GM23338 (cell line): ENCODE measurements at regions not wholly inside any gene's neighbourhood (a gene's known extent, or its start where the extent isn't known, plus 50 kb on each side); places are given as distances from the start of the nearest gene placed in this dataset.

ENCODE experiments used
- ATAC-seq: fragments of 200-7000 bp; cut with Tn5 transposase; 3 replicates; pipeline ENCODE4 v1.9.1; 2020
- DNase-seq: peaks from one replicate; pipeline ENCODE4 v3.0.0-alpha.2; 2015; ENCODE audit warnings: low spot score
- H2AFZ ChIP-seq: fragments of 200-600 bp; sonication (generic); 2 replicates; pipeline ENCODE4 v1.8.0; 2016; ENCODE audit warnings: antibody characterized with exemption, mild to moderate bottlenecking, moderate library complexity
- H3F3A ChIP-seq: fragments of 200-600 bp; sonication (generic); replicated peaks from 2 replicates; pipeline ENCODE4 v1.8.0; 2017; ENCODE audit warnings: antibody characterized with exemption, mixed run types, low read depth
- H3K27ac ChIP-seq: fragments of 200-600 bp; sonication (generic); 2 replicates; pipeline ENCODE4 v1.6.1; 2016; ENCODE audit warnings: low read depth
- H3K27me3 ChIP-seq: fragments of 200-600 bp; sonication (generic); 2 replicates; pipeline ENCODE4 v1.8.0; 2016; ENCODE audit warnings: mild to moderate bottlenecking, mixed run types, moderate library complexity; ENCODE audit not compliant: insufficient read depth
- H3K36me3 ChIP-seq: fragments of 200-600 bp; sonication (generic); 2 replicates; pipeline ENCODE4 v1.8.0; 2016; ENCODE audit warnings: mild to moderate bottlenecking; ENCODE audit not compliant: insufficient read depth
- H3K4me1 ChIP-seq: fragments of 200-600 bp; sonication (generic); 2 replicates; pipeline ENCODE4 v1.8.0; 2016; ENCODE audit warnings: mild to moderate bottlenecking, moderate library complexity; ENCODE audit not compliant: insufficient read depth
- H3K4me2 ChIP-seq: fragments of 200-600 bp; sonication (generic); 2 replicates; pipeline ENCODE4 v1.7.1; 2017; ENCODE audit warnings: mixed run types
- H3K4me3 ChIP-seq: fragments of 200-600 bp; sonication (generic); 2 replicates; pipeline ENCODE4 v1.6.1; 2016; ENCODE audit warnings: mixed run types
- H3K79me2 ChIP-seq: fragments of 200-600 bp; sonication (generic); replicated peaks from 2 replicates; pipeline ENCODE4 v1.8.0; 2017; ENCODE audit warnings: mild to moderate bottlenecking; ENCODE audit not compliant: insufficient read depth
- H3K9me2 ChIP-seq: fragments of 200-600 bp; sonication (generic); 2 replicates; pipeline ENCODE4 v1.8.0; 2017; ENCODE audit not compliant: insufficient read depth
- H4K20me1 ChIP-seq: fragments of 200-600 bp; sonication (generic); replicated peaks from 2 replicates; pipeline ENCODE4 v1.8.0; 2017; ENCODE audit warnings: mild to moderate bottlenecking; ENCODE audit not compliant: insufficient read depth
- H3K27ac Mint-ChIP-seq: 2 replicates; pipeline ENCODE4 v1.8.0; 2020; ENCODE audit warnings: inconsistent platforms, mild to moderate bottlenecking, moderate library complexity, mixed read lengths
- H3K27me3 Mint-ChIP-seq: 3 replicates; pipeline ENCODE4 v1.8.0; 2022; ENCODE audit warnings: low read depth, mild to moderate bottlenecking, moderate library complexity, mixed read lengths, inconsistent platforms; ENCODE audit not compliant: insufficient read depth, poor library complexity
- H3K36me3 Mint-ChIP-seq: 3 replicates; pipeline ENCODE4 v1.8.0; 2021; ENCODE audit warnings: low read depth, mild to moderate bottlenecking, inconsistent platforms, moderate library complexity, mixed read lengths
- H3K4me1 Mint-ChIP-seq: 3 replicates; pipeline ENCODE4 v1.8.0; 2020; ENCODE audit warnings: mild to moderate bottlenecking, inconsistent platforms, mixed read lengths
- H3K4me3 Mint-ChIP-seq: 3 replicates; pipeline ENCODE4 v1.8.0; 2021; ENCODE audit warnings: moderate library complexity, mild to moderate bottlenecking, inconsistent platforms, mixed read lengths
- H3K9me3 Mint-ChIP-seq: 3 replicates; pipeline ENCODE4 v1.8.0; 2020; ENCODE audit warnings: moderate library complexity, mild to moderate bottlenecking, inconsistent platforms, mixed read lengths
- CREB1 ChIP-seq: fragments of 250-450 bp; sonication (Bioruptor Pico); IDR thresholded peaks from 2 replicates; pipeline ENCODE4 v1.5.0; 2020; ENCODE audit warnings: low read depth, mild to moderate bottlenecking, moderate library complexity
- EZH2 ChIP-seq: fragments of 200-600 bp; sonication (generic); IDR thresholded peaks from one replicate; pipeline ENCODE4 v1.8.0; 2017; ENCODE audit warnings: antibody characterized with exemption, mild to moderate bottlenecking, low read depth; ENCODE audit not compliant: unreplicated experiment
- EZH2phosphoT487 ChIP-seq: fragments of 200-600 bp; sonication (generic); IDR thresholded peaks from one replicate; pipeline ENCODE4 v1.8.1; 2018; ENCODE audit warnings: antibody characterized with exemption; ENCODE audit not compliant: unreplicated experiment
- JUNB ChIP-seq: IDR thresholded peaks from one replicate; pipeline ENCODE4 v1.6.1; 2016; ENCODE audit warnings: antibody characterized with exemption; ENCODE audit not compliant: unreplicated experiment
- NANOG ChIP-seq: IDR thresholded peaks from 2 replicates; pipeline ENCODE4 v1.6.1; 2016; ENCODE audit warnings: antibody characterized with exemption, borderline replicate concordance
- POLR2AphosphoS5 ChIP-seq: IDR thresholded peaks from 2 replicates; pipeline ENCODE4 v1.6.1; 2016; ENCODE audit warnings: antibody characterized with exemption, low read depth
- STAT1 ChIP-seq: IDR thresholded peaks from one replicate; pipeline ENCODE4 v1.6.1; 2016; ENCODE audit warnings: antibody characterized with exemption; ENCODE audit not compliant: unreplicated experiment
- ZNF114 ChIP-seq: fragments of 250-450 bp; sonication (Bioruptor Pico); IDR thresholded peaks from 2 replicates; pipeline ENCODE4 v1.5.0; 2020; ENCODE audit warnings: mild to moderate bottlenecking, moderate library complexity
- ZNF331 ChIP-seq: fragments of 250-450 bp; sonication (Bioruptor Pico); IDR thresholded peaks from 2 replicates; pipeline ENCODE4 v1.5.0; 2020; ENCODE audit warnings: low read depth, mild to moderate bottlenecking, moderate library complexity
- TF ChIP-seq, protein P1 (sequence below): IDR thresholded peaks from one replicate; pipeline ENCODE4 v1.6.1; 2018; ENCODE audit warnings: antibody characterized with exemption; ENCODE audit not compliant: unreplicated experiment
- TF ChIP-seq, protein P2 (sequence below), 2 experiments: fragments of 200-600 bp in 1 of 2; sonication (generic) in 1 of 2; conservative IDR thresholded peaks; 2 replicates each; pipeline versions ENCODE4 v1.5.1 to v1.6.1; 2016 to 2017; ENCODE audit warnings: antibody characterized with exemption in 2 of 2, low read depth in 2 of 2, mild to moderate bottlenecking in 2 of 2, moderate library complexity in 1 of 2
- TF ChIP-seq, protein P3 (sequence below): fragments of 250-450 bp; sonication (Bioruptor Pico); IDR thresholded peaks from 2 replicates; pipeline ENCODE4 v1.5.0; 2020; ENCODE audit warnings: mild to moderate bottlenecking, moderate library complexity
- TF ChIP-seq, protein P4 (sequence below): IDR thresholded peaks from 2 replicates; pipeline ENCODE4 v1.6.1; 2016; ENCODE audit warnings: antibody characterized with exemption

DNA sequence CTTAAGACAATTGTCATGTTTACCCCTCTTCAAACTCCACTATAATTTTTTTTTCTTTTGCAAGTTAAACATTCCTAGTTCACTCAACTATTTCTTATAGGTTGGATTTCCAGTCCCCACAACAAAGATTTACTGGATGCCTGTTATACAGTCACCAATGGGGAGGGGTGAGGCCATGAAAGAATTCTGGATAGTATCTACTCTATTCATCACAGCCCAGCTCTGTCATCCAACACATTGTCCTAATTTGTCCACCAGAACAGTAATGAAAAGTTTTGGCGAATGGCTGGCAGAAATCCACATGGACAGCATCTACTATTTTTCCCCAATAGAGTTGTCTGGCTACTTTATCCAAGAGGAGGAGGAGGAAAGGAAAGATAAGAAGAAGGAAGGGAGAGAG is 192.7 kb upstream of the S100G start:
- Histone ChIP-seq H4K20me1 (no peaks in the 10 kb centered on the region), H3K4me3 (no peak overlapping the region), H3K79me2 (no peaks in the 10 kb centered on the region), H3K27me3 (no peaks in the 10 kb centered on the region), H3F3A (no peaks in the 10 kb centered on the region), H3K36me3 (no peaks in the 10 kb centered on the region), H3K4me2 (no peak overlapping the region), H3K9me2 (no peaks in the 10 kb centered on the region), H3K27ac (no peak overlapping the region), H3K4me1 (no peaks in the 10 kb centered on the region), H2AFZ (no peak overlapping the region)
- Mint-ChIP-seq H3K27me3 (no peaks in the 10 kb centered on the region), H3K4me3 (no peak overlapping the region), H3K9me3 (no peaks in the 10 kb centered on the region; the same call in 1 of the 3 replicates), H3K4me1 (peaks cover 7% of the 10 kb centered on the region; the same call in 1 of the 3 replicates), H3K27ac (no peak overlapping the region), H3K36me3 (peaks cover 2% of the 10 kb centered on the region; the same call in 1 of the 3 replicates)
- TF ChIP-seq, protein P1, sequence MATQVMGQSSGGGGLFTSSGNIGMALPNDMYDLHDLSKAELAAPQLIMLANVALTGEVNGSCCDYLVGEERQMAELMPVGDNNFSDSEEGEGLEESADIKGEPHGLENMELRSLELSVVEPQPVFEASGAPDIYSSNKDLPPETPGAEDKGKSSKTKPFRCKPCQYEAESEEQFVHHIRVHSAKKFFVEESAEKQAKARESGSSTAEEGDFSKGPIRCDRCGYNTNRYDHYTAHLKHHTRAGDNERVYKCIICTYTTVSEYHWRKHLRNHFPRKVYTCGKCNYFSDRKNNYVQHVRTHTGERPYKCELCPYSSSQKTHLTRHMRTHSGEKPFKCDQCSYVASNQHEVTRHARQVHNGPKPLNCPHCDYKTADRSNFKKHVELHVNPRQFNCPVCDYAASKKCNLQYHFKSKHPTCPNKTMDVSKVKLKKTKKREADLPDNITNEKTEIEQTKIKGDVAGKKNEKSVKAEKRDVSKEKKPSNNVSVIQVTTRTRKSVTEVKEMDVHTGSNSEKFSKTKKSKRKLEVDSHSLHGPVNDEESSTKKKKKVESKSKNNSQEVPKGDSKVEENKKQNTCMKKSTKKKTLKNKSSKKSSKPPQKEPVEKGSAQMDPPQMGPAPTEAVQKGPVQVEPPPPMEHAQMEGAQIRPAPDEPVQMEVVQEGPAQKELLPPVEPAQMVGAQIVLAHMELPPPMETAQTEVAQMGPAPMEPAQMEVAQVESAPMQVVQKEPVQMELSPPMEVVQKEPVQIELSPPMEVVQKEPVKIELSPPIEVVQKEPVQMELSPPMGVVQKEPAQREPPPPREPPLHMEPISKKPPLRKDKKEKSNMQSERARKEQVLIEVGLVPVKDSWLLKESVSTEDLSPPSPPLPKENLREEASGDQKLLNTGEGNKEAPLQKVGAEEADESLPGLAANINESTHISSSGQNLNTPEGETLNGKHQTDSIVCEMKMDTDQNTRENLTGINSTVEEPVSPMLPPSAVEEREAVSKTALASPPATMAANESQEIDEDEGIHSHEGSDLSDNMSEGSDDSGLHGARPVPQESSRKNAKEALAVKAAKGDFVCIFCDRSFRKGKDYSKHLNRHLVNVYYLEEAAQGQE, result no peak
- TF ChIP-seq CREB1 (no peak), STAT1 (no peak), ZNF114 (no peak), JUNB (no peak), EZH2 (no peak), ZNF331 (CRISPR knock-in tag) (no peak), POLR2AphosphoS5 (no peak), NANOG (no peak), EZH2phosphoT487 (no peak)
- TF ChIP-seq, protein P2, sequence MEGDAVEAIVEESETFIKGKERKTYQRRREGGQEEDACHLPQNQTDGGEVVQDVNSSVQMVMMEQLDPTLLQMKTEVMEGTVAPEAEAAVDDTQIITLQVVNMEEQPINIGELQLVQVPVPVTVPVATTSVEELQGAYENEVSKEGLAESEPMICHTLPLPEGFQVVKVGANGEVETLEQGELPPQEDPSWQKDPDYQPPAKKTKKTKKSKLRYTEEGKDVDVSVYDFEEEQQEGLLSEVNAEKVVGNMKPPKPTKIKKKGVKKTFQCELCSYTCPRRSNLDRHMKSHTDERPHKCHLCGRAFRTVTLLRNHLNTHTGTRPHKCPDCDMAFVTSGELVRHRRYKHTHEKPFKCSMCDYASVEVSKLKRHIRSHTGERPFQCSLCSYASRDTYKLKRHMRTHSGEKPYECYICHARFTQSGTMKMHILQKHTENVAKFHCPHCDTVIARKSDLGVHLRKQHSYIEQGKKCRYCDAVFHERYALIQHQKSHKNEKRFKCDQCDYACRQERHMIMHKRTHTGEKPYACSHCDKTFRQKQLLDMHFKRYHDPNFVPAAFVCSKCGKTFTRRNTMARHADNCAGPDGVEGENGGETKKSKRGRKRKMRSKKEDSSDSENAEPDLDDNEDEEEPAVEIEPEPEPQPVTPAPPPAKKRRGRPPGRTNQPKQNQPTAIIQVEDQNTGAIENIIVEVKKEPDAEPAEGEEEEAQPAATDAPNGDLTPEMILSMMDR (conservative IDR thresholded peaks at IDR 0.05; ENCODE audit: low read depth in 2 of 2), result no peak
- TF ChIP-seq, protein P3, sequence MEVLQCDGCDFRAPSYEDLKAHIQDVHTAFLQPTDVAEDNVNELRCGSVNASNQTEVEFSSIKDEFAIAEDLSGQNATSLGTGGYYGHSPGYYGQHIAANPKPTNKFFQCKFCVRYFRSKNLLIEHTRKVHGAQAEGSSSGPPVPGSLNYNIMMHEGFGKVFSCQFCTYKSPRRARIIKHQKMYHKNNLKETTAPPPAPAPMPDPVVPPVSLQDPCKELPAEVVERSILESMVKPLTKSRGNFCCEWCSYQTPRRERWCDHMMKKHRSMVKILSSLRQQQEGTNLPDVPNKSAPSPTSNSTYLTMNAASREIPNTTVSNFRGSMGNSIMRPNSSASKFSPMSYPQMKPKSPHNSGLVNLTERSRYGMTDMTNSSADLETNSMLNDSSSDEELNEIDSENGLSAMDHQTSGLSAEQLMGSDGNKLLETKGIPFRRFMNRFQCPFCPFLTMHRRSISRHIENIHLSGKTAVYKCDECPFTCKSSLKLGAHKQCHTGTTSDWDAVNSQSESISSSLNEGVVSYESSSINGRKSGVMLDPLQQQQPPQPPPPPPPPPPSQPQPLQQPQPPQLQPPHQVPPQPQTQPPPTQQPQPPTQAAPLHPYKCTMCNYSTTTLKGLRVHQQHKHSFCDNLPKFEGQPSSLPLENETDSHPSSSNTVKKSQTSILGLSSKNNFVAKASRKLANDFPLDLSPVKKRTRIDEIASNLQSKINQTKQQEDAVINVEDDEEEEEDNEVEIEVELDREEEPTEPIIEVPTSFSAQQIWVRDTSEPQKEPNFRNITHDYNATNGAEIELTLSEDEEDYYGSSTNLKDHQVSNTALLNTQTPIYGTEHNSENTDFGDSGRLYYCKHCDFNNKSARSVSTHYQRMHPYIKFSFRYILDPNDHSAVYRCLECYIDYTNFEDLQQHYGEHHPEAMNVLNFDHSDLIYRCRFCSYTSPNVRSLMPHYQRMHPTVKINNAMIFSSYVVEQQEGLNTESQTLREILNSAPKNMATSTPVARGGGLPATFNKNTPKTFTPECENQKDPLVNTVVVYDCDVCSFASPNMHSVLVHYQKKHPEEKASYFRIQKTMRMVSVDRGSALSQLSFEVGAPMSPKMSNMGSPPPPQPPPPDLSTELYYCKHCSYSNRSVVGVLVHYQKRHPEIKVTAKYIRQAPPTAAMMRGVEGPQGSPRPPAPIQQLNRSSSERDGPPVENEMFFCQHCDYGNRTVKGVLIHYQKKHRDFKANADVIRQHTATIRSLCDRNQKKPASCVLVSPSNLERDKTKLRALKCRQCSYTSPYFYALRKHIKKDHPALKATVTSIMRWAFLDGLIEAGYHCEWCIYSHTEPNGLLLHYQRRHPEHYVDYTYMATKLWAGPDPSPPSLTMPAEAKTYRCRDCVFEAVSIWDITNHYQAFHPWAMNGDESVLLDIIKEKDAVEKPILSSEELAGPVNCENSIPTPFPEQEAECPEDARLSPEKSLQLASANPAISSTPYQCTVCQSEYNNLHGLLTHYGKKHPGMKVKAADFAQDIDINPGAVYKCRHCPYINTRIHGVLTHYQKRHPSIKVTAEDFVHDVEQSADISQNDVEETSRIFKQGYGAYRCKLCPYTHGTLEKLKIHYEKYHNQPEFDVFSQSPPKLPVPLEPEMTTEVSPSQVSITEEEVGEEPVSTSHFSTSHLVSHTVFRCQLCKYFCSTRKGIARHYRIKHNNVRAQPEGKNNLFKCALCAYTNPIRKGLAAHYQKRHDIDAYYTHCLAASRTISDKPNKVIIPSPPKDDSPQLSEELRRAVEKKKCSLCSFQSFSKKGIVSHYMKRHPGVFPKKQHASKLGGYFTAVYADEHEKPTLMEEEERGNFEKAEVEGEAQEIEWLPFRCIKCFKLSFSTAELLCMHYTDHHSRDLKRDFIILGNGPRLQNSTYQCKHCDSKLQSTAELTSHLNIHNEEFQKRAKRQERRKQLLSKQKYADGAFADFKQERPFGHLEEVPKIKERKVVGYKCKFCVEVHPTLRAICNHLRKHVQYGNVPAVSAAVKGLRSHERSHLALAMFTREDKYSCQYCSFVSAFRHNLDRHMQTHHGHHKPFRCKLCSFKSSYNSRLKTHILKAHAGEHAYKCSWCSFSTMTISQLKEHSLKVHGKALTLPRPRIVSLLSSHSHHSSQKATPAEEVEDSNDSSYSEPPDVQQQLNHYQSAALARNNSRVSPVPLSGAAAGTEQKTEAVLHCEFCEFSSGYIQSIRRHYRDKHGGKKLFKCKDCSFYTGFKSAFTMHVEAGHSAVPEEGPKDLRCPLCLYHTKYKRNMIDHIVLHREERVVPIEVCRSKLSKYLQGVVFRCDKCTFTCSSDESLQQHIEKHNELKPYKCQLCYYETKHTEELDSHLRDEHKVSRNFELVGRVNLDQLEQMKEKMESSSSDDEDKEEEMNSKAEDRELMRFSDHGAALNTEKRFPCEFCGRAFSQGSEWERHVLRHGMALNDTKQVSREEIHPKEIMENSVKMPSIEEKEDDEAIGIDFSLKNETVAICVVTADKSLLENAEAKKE (CRISPR knock-in tag), result no peak
- TF ChIP-seq, protein P4, sequence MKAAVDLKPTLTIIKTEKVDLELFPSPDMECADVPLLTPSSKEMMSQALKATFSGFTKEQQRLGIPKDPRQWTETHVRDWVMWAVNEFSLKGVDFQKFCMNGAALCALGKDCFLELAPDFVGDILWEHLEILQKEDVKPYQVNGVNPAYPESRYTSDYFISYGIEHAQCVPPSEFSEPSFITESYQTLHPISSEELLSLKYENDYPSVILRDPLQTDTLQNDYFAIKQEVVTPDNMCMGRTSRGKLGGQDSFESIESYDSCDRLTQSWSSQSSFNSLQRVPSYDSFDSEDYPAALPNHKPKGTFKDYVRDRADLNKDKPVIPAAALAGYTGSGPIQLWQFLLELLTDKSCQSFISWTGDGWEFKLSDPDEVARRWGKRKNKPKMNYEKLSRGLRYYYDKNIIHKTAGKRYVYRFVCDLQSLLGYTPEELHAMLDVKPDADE, result no peak
- DNase-seq (no peak), ATAC-seq (no peak)
